GM18873 (cell line): ENCODE measurements at regions not wholly inside any gene's neighbourhood (a gene's known extent, or its start where the extent isn't known, plus 50 kb on each side); places are given as distances from the start of the nearest gene placed in this dataset.
"Not testable (repeated sequence)": the region's sequence is repeated elsewhere in the genome, so short reads cannot be mapped to it uniquely, and the experiment has no call there.

Experiments
- ATAC-seq: cut with Tn5 transposase; IDR thresholded peaks from one replicate; pipeline ENCODE4 v1.9.1; 2021; ENCODE audit warnings: mild to moderate bottlenecking, moderate library complexity, moderate number of reproducible peaks; ENCODE audit not compliant: unreplicated experiment, low FRiP score

DNA sequence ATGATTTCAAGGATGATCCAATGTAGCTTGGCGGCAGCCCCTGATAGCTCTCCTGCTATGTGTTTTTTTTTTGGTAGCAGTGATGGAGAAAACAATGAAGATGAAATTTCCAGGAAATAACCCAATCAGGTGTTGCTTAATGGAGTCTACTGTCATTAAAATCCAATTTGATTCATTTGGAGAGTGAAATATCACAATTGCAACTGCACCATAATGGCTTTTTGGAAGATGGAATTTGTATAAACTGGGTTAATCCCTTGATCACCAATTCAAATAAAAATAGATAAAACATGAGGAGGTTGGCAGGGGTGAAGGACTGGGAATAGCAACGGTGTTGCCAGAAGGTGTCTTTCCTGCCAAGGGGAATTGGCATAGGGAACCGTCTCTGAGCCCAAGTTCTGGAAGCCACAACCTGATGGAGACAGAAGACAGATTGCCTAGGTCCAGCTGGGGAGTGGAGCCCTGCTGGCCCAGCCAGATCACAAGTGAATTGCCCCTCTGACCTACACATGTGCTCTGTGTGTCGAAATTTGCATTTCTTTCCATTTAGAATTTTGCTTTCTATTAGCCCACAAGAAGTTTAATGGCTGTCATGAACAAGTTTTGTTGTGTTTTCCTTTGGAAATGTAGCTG is 170.3 kb upstream of the SPRED2 start:
- ATAC-seq: no peak

DNA sequence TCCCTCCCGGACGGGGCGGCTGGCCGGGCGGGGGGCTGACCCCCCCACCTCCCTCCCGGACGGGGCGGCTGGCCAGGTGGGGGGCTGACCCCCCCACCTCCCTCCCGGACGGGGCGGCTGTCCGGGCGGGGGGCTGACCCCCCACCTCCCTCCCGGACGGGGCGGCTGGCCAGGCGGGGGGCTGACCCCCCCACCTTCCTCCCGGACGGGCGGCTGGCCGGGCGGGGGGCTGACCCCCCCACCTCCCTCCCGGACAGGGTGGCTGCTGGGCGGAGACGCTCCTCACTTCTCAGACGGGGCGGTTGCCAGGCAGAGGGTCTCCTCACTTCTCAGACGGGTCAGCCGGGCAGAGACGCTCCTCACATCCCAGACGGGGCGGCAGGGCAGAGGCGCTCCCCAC is 168.5 kb upstream of the SPRED2 start:
- not testable (repeated sequence) for ATAC-seq

DNA sequence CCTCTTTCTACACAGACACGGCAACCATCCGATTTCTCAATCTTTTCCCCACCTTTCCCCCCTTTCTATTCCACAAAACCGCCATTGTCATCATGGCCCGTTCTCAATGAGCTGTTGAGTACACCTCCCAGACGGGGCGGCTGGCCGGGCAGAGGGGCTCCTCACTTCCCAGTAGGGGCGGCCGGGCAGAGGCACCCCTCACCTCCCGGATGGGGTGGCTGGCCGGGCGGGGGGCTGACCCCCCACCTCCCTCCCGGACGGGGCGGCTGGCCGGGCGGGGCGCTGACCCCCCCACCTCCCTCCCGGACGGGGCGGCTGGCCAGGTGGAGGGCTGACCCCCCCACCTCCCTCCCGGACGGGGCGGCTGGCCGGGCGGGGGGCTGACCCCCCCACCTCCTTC is 168.0 kb upstream of the SPRED2 start:
- ATAC-seq: not testable (repeated sequence)

DNA sequence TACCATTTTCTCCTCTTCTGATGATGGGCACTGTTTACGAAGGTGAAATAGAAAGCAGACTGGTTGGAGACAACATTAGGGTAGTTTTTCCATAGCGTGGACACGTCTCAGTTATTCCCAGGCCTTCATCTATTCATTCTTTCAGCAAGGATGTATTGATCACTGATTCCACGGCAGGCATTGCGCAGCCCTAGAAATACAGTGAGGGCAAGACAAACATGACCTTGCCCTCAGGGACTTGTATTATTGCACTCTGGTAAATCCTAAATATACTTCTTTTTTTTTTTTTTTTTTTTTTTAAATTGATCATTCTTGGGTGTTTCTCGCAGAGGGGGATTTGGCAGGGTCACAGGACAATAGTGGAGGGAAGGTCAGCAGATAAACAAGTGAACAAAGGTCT is 167.3 kb upstream of the SPRED2 start:
- no peak for ATAC-seq

DNA sequence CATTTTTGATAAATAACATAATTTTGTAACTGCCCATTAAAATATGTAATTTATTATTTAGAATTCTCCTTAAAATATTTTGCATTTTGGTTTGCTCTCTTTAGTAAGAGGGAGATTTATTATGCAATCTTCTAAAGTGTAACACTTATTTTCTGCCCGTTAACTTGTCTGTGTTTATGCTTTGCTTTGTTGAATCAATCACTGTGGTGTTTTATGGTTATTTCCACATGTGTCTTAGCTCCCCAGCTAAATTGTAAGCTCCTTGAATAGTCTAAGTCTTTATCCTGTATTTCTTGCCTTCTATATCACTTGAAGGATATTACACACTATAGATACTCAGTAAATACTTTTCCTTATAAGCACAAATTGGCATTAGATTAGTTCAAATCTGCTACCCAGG is 166.6 kb upstream of the SPRED2 start:
- no peak for ATAC-seq

DNA sequence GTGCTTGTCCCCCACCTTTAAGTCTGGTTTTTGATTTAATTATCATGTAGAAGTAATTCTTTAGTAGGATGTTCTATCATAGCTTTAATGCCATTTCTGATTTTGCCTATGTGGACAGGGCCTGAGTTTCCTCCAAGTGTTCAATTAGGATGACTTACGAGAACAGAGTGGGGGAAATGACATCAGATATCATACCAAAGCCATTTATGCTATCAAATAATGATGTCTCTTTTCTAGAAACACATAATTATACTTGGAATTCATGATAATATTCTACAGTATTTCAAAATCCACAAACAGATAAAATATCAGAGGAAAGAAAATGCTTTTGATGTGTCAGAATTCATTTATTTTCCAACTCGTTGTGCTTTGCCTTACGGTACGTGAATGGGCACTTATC is 165.9 kb upstream of the SPRED2 start:
- no peak for ATAC-seq

DNA sequence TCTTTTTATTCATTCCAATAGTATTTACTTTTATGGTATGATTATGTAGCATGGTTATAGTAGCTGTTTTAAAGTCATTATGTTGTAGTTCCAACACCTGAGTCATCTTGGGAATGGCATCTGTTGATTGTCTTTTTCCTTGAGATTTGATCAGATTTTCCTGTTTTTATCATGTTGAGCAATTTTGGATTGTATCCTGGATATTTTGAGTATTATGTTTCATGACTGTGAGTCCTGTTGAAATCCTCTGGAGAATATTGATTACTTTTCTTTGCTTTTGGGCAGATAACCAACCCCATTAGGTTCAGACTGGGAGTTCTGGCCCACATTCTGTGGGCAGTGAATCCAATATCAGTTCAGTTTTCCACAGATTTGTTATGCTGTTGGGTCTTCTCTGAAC is 163.2 kb upstream of the SPRED2 start:
- ATAC-seq: no peak

DNA sequence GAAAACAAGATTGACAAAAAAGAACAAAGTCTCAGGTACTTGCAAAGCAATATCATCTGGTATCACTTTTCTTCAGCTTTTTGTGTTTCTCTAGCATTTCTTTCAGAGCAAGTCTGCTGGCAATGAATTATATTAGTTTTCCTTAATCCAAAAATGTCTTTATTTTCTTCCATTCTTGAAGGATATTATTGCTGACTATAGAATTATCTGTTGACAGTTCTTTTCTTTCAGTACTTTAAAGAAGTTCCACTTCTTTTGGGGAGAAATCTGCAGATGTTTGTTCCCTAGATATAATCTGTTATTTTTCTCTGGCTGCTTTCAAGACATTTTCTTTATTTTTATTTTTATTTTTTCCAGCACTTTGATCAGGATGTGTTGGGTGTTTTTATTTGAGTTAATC is 161.8 kb upstream of the SPRED2 start:
- ATAC-seq: no peak

DNA sequence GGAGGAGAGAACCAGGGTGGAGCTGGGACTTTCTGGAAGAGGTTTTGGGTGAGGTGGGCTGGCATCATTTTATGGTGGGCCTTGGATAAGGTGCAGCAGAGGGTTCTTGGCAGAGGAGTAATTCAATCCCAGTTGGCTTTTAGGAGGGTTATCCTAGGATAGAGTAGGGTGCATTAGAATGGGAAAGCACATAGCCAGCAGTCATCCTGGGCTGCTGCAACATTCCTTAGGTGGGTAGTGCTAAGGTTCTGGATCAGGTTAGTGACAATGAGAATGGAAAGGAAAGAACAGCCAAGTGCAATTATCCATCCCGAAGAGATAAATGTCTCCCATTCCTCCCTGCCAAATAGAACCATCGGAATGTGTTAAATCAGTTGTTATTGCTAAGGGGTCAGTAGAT is 157.3 kb upstream of the SPRED2 start:
- ATAC-seq: no peak

DNA sequence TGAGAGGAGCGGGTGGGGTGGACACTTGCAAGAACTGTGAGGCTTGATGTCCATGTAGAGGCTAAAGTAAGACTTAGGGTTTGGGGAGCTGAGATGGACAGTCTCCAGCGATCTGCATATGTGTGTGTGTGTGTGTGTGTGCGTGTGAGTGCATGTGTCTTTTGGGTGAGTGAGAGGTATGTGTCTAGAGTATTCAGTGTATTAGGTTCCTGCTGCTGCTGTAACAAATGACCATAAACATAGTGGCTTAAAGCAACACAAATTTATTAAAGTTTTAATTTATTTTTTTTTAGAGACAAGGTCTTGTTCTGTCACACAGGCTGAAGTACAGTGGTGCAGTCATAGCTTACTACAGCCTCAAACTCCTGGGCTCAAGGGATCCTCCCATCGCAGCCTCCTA is 155.4 kb upstream of the SPRED2 start:
- no peak for ATAC-seq

DNA sequence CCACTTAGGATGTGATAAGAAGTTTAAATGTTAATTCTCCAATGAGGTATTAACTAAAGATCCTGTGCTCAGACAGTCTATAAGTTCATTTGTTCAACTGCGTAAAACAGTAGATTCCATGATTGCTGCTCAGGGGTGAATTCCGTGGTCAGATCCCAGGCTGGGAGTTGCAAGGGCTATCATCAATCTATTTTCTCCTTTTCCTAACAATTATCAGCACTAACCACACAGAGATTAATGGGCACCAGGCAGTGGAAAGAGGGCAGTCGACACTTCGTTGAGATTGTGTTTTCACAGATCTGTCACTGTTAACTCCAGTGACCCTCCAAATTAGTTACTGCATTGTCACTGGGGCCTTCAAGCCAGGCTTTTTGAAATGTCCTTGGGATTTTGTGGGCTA is 154.1 kb upstream of the SPRED2 start:
- ATAC-seq: no peak

DNA sequence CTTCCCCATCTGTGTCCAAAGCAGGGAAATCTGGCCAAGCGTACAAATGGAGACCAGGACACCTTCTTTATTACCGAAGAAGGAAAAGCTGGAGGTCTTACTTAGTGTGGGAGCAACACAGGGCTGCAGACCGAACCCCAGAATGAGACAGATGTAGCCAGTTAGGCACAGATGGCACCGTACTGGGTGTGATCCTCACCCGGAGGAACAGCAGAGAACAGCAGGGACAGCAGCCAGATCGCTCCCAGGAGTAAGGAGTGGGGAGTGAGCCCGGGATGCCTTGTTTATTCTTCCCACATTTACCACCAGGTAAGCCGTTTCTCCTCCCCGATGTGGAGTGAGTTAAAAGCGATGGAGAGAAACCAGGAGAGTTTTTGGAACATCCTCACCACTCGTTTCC is 150.7 kb upstream of the SPRED2 start:
- no peak for ATAC-seq

DNA sequence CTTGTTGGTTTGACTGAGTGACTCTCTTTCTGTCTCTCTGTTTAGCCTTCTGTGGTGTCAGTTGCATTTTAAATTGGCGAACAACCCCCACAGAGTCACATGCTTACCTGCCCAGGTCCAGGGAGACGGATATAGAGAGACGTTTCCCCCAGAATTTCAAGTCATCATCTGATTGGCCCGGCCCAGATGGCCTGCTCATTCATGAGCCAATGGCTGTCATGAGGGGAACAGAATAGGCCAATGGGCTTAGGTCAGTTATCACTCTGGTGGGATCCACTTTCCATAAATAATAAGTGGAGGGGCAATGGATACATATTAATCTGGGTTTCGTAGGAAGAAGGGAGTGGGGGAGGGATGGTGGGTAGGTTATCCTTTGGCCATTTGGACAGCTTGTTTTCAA is 150.0 kb upstream of the SPRED2 start:
- no peak for ATAC-seq

DNA sequence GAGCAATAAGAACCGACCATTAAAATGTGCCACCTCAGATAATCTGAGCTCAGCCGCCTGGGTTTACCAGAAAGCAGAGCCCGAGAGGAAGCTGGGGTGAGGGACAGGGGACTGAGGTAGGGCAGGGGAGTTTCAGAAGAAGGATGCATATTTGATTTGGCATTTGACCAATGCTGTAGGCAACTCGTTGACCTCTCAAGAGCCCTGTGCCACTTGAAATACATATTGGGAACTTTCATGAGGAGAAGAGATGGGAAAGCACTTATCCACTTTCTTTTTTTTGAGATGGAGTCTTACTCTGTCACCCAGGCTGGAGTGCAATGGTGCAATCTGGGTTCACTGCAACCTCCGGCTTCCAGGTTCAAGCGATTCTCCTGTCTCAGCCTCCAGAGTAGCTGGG is 148.4 kb upstream of the SPRED2 start:
- no peak for ATAC-seq

DNA sequence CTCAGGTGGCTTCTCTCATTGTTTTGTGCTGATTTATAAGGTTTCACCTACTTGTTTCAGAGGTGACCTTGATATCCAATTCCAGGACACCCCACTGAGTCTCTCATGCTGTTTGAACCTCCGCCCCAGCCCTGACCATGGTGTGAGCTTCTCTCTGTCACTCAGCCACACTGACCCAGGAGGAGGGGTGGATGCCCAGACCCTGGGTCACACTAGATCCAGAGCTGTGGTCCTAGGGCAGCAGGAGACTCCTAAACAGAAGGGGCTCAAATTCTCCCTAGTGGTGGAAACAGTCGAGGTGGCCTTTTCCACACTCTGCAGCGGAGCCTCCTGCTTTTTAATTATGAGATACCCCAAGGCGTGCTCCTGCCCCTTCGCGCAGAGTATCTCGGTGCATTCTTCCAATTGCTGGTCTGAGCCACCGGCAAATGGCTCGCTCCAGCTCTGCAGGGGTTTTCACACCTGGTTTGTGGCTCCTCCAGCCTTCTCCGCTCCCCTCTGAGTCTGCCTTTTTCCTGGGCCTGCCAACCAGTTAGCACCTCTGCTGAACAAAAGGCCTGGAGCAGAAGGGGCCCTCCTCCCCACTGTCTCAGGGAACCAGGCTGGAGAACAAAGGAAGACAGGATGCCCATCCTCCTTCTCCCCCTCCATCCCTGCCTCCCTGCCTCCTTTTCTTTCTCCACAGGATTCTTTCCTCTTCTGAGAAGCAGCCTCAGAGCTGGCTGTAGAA is 147.3 kb upstream of the SPRED2 start:
- ATAC-seq: no peak

DNA sequence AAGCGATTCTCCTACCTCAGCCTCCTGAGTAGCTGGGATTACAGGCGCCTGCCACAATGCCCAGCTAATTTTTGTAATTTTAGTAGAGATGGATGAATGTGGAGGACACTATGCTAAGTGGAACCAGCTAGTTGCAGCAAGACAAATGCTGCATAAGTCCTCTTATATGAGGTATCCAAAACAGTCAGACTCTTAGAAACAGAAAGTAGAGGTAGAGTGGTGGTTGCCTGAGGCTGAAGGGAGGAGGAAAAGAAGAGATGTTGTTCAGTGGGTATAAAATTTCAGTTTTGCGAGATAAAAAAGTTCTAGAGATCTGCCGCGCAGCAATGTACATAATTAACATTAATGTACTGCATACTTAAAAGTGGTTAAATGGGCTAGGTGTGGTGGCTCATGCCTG is 145.3 kb upstream of the SPRED2 start:
- no peak for ATAC-seq

DNA sequence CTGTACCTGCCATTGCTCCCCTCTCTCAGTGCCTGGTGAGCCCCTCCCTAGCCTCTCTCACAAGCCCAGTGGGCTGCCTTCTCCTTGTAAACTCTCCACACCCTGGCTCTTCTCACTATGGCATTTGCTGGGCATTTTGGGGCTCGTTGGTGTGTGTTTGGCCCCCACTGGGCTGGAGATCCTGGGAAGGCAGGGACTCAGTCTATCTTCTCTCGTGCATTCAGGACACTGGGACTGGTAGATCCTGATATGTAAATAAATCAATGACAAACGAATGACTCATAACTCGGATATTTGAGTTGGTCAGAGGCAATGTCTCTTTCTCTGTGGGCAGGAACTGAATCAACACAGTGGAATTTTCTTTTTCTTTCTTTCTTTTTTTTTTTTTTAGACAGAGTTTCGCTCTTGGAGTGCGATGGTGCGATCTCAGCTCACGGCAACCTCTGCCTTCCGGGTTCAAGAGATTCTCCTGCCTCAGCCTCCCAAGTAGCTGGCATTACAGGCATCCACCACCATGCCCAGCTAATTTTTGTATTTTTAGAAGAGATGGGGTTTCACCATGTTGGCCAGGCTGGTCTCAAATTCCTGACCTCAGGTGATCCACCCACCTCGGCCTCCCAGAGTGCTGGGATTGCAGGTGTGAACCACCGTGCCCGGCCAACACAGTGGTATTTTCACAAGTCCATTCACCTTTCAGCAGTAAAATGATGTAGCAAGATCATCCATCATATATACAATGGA is 144.6 kb upstream of the SPRED2 start:
- no peak for ATAC-seq

DNA sequence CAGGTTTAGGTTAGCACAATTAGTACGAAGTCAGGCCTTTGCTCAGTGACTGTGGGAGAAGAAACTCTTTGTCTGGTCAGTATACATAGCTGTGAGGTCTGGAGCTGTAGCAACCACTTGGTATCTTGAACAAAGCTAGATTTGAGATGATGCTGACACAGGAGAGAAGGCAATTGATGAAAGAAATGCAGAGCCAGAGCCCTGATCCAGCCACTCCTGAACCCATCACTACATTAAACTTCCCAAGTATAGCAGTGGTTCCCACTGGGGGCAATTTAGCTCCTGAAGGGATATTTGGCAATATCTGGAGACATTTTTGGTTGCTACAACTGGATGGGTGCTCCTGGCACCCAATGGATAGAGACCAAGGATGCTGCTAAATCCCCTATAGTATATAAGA is 143.9 kb upstream of the SPRED2 start:
- no peak for ATAC-seq

DNA sequence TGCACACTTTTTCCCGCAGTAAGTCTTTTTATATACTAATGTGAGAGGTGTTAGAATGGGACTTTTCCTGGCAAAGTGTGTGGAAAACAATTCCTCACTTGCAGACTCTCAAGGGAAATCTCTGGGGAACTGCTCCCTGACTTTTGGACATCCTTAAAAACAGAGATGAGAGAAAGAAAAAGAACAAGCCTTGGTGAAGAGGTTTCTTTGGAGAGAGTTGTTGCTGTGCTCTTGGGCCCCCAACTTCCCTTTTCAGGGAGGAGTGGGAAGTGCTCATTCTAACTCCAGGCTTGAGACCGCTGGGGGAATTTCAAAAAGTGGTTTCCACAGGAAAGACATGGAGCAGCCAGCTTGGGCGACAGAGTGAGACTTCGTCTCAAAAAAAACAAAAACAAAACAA is 142.6 kb upstream of the SPRED2 start:
- no peak for ATAC-seq

DNA sequence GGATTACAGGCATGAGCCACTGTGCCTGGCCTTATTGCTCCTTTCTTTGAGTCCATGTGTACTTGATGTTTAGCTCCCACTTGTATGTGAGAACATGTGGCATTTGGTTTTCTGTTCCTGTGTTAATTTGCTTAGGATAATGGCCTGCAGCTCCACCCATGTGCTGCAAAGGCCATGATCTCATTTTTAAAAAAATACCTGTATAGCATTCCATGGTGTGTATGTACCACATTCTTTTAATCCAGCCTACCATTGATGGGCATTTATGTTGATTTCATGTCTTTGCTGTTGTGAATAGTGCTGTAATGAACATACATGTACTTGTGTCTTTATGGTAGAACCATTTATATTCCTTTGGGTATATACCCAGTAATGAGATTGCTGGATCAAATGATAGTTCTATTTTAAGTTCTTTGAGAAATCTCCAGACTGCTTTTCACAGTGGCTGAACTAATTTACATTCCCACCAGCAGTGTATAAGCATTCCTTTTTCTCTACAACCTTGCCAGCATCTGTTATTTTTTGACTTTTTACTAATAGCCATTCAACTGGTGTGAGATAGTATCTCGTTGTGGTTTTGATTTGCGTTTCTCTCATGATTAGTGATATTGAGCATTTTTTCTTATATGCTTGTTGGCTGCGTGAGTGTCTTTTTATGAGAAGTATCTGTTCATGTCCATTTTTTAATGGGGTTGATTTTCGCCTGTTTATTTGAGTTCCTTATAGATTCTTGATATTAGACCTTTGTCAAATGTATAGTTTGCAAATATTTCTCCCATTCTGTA is 136.4 kb upstream of the SPRED2 start:
- not testable (repeated sequence) for ATAC-seq

DNA sequence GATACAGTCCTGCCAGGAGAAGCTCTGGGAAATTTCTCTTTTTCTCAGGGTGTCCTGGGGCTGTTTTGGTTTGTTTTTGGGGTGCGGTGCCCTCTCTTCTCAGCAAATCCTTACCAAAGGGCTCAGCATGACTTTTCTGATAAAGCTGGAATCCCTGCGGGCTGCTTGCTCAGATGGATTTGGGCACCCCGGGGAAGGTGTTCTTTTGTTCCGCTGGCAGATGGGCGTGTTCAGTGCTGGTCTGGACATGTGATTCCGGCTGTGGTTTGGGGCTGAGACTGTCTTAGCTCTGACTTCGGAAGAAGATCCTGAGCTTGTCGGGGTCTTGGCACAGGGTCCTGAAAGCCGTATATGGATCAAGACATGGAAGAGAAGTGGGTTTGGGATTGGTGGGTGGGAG is 134.2 kb upstream of the SPRED2 start:
- no peak for ATAC-seq
